NCI-H446 treated with DMSO at 0.1 percent for 48 hours (cell line): ENCODE measurements at regions not wholly inside any gene's neighbourhood (a gene's known extent, or its start where the extent isn't known, plus 50 kb on each side); places are given as distances from the start of the nearest gene placed in this dataset.

Source experiments
- DNase-seq: peaks from one replicate; lab custom pipeline; 2025; lab: John Stamatoyannopoulos, UW

DNA sequence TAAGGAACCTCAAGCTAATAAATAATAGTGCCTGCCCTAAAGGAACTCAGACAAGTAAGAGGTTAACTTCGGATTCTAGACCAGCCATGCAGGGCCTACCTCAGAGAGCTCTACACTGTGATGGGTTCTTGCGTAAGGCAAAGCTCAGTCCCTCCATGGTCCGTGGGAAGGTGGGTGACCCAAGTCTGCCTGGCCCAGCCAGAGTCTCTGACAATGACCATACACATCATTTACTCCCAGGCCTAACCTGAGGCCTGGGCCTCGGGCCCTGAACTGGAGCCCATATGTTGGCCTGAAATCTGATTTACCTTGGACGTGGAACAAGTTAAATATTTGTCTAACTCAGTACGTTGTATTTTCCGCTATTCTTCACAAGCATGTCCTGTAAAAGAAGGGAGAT is 55.1 kb downstream of the TMEM174 start:
- no peak for DNase-seq
